AG04449 (cell line): ENCODE measurements at regions not wholly inside any gene's neighbourhood (a gene's known extent, or its start where the extent isn't known, plus 50 kb on each side); places are given as distances from the start of the nearest gene placed in this dataset.

Experiments
- CTCF ChIA-PET: fragments of 350-600 bp; formaldehyde crosslinking; extraction: SDS; loops from one replicate; lab custom pipeline; 2021; ENCODE audit warnings: antibody characterized with exemption; lab: Yijun Ruan, JAX
- POLR2A ChIA-PET: fragments of 400-600, 350-600 bp; formaldehyde crosslinking; extraction: SDS; loops from one replicate; lab custom pipeline; 2020; ENCODE audit warnings: antibody characterized with exemption, inconsistent platforms; lab: Yijun Ruan, JAX
- DNase-seq: peaks from one replicate; pipeline ENCODE4 v3.0.0-alpha.2; 2010; ENCODE audit warnings: low read depth, low spot score
- H3K4me3 ChIP-seq: 2 replicates; pipeline ENCODE4 v1.5.1; 2011; ENCODE audit warnings: low read depth, mild to moderate bottlenecking, control low read depth, low read length
- TF ChIP-seq, protein P1 (sequence below): IDR thresholded peaks from one replicate; pipeline ENCODE4 v1.5.1; 2011; ENCODE audit warnings: mild to moderate bottlenecking, moderate library complexity, low read length, control low read depth, inconsistent platforms; ENCODE audit not compliant: insufficient read depth; ENCODE audit errors: missing control alignments

DNA sequence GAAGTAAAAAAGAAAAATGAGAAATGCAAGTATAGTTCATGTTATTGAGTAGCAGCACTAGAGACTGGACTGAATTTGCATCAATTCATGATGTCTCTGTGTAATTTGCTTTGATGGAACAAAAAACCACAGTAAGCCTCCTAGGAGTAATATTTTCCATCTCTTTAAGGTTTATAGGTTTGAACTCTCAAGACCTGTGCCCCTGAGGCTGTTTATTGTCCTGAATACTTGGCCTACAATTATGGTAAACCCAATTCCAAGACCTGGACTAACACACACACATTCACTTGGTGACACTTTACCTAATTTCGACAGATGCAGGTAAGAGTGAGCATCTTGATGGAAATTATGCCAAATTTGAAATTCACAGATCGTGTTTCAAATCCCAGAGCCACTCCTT lies 71.8 kb upstream of the ZNF521 start:
- no peak for DNase-seq
- POLR2A ChIA-PET: no interaction called here
- TF ChIP-seq, protein P1, sequence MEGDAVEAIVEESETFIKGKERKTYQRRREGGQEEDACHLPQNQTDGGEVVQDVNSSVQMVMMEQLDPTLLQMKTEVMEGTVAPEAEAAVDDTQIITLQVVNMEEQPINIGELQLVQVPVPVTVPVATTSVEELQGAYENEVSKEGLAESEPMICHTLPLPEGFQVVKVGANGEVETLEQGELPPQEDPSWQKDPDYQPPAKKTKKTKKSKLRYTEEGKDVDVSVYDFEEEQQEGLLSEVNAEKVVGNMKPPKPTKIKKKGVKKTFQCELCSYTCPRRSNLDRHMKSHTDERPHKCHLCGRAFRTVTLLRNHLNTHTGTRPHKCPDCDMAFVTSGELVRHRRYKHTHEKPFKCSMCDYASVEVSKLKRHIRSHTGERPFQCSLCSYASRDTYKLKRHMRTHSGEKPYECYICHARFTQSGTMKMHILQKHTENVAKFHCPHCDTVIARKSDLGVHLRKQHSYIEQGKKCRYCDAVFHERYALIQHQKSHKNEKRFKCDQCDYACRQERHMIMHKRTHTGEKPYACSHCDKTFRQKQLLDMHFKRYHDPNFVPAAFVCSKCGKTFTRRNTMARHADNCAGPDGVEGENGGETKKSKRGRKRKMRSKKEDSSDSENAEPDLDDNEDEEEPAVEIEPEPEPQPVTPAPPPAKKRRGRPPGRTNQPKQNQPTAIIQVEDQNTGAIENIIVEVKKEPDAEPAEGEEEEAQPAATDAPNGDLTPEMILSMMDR: no peak
- CTCF ChIA-PET: no interaction called here
- no peak overlapping the region for H3K4me3 ChIP-seq

DNA sequence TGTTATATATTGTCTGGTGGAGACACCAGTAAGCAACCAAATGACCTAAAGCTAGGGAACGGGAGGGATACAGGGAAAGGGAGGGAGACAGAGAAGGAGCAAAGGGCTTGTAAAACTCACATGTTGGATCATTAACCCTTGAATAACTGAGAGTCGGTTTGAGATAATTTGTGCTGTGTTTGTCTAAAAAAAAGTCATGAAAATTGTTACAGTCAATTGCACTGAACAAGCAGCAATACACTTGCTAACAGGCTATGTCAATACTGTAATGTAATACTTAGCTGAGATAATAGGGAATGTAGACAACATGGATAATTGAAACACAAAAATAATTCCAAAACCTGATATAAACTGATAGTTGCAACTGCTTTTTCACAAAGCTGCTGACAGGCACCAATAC lies 71.3 kb upstream of the ZNF521 start:
- no peak overlapping the region for H3K4me3 ChIP-seq
- ChIA-PET CTCF (no interaction called here), POLR2A (no interaction called here)
- DNase-seq: no peak
- TF ChIP-seq, protein P1: no peak

DNA sequence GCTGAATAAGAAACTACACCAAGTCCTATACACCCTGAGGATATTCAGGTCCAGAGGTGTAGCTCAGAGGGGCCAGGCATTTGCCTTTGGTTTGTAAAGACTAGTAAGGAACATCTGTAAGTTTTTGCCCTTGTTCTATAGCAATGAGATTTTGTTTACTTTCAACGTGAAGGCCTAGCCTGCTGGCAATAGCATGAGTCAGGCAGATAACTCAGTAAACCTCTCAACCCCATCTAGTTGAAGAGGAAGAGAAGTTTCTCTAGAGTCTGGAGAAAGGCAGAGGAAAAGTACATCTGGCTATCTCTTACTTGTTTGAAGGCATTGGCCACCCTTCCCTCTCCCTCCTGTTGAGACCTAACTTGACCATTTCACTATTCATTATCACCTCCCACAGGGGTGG lies 70.3 kb upstream of the ZNF521 start:
- DNase-seq: no peak
- ChIA-PET POLR2A (no interaction called here), CTCF (no interaction called here)
- TF ChIP-seq, protein P1: no peak
- no peak overlapping the region for H3K4me3 ChIP-seq

DNA sequence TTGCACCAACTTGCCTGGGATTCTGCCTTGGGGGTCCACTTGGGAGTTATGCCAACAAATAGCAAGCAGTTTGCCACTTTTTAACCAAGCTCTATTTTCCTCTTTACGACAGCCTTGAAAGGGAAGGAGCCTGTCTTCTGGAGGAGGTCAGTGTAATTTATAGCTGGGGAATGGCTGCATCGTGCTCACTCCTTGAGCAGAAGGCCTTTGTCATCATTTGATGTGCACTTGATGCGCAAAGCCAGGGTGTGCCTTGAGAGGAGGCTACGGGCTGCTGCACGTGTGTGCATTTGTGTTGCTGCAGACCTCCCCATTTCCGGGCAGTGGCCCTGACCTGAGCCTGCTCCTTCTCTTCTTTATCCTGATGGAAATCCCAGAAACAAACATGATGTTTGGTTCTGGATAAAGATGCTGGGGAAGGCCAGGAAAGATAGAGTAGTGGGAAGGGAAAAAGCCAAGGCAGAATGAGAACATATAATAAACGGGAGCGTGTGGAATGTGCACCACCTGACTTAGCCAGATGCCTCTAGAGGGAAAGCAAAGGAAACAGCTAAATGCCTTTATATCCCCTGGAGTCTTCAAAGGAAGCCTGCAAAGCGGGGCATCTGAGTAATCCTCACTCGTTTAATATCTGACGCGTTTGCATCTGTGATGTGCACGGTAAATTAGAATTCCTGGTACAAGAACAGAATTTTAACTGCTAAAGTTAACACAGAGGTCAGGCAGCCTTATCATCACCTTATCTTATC lies 68.3 kb upstream of the ZNF521 start:
- no peak overlapping the region for H3K4me3 ChIP-seq
- no peak for DNase-seq
- CTCF ChIA-PET: no interaction called here
- POLR2A ChIA-PET: no interaction called here
- TF ChIP-seq, protein P1: no peak

DNA sequence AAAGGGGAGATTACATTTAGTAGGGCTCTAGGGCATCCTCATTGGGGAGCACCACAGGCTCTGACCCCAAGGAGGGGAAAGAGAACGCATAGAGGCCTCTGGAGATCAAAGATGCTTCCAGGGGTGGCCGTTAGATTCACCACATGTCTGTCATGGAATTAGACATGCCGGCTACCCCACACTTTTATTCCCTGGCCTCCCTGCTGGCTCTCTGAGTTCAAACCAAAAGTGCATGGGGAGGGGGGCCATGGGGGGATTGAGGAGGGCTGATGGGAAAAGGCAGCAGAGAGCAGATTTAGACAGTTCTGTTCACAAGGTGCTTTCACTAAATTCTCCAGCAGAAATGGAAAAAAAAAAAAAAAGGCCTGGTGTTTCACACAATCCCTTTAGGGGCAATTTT lies 64.4 kb upstream of the ZNF521 start:
- ChIA-PET CTCF (no interaction called here), POLR2A (no interaction called here)
- no peak overlapping the region for H3K4me3 ChIP-seq
- TF ChIP-seq, protein P1: no peak
- DNase-seq: no peak

DNA sequence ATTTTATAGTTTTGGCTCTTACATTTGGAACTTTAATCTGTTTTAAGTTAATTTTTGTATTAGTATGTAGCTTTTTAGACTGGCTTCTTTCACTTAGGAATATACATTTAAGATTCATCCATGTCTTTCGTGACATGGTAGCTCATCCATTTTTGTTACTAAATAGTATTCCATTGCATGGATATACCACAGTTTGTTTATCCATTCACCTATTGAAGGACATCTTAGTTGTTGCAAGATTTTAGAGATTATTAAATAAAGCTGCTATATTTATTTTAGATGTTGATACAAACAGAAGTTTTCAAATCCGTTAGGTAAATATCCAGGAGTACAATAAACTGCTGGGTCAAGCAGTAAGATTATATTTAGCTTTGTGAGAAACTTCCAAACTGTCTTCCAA lies 58.0 kb upstream of the ZNF521 start:
- DNase-seq: no peak
- TF ChIP-seq, protein P1: no peak
- ChIA-PET CTCF (no interaction called here), POLR2A (no interaction called here)
- H3K4me3 ChIP-seq: no peak overlapping the region
